ENCODE measurements at regions not wholly inside any gene's neighbourhood (a gene's known extent, or its start where the extent isn't known, plus 50 kb on each side); places are given as distances from the start of the nearest gene placed in this dataset.
A peak's percentile ranks its signal among the peaks of the same experiment; 100 is the strongest.

- no peaks in the 10 kb centered on the region for H3K9me3 Mint-ChIP-seq
- peaks cover 29% of the 10 kb centered on the region for H3K4me1 Mint-ChIP-seq
- no peaks in the 10 kb centered on the region for H3K36me3 Mint-ChIP-seq
- no peaks in the 10 kb centered on the region; the same call in 1 of the 2 replicates for H3K27me3 Mint-ChIP-seq (ENCODE audit: low read depth)
- no peak overlapping the region for H3K4me3 Mint-ChIP-seq
- no peak overlapping the region for H3K27ac Mint-ChIP-seq
- CTCF ChIA-PET: interaction anchor here (1.3 kb wide), 1 partner anchor 29 kb away, joined by 7 read pairs; no protein-coding TSS in a partner anchor
- DNase-seq (ENCODE audit: low spot score) (no peak), ATAC-seq (peak; percentile 47)
- no peak for TF ChIP-seq ZNF317 (CRISPR knock-in tag; IDR thresholded peaks at IDR 0.05; ENCODE audit: borderline replicate concordance, low read depth)
- TF ChIP-seq E2F5 (CRISPR knock-in tag; IDR thresholded peaks at IDR 0.05): no peak
- TF ChIP-seq TEAD1 (CRISPR knock-in tag; IDR thresholded peaks at IDR 0.05): no peak
- no peak for TF ChIP-seq NFYB (CRISPR knock-in tag; conservative IDR thresholded peaks at IDR 0.05; ENCODE audit: low read depth)
- TF ChIP-seq NFE2L1 (CRISPR knock-in tag; IDR thresholded peaks at IDR 0.05): no peak
- no peak for TF ChIP-seq SP1 (CRISPR knock-in tag; conservative IDR thresholded peaks at IDR 0.05)
- no peak for TF ChIP-seq NR2C2 (CRISPR knock-in tag; IDR thresholded peaks at IDR 0.05)
- POLR2A ChIA-PET: no interaction called here
These were observed 295.5 kb downstream of the MAF start for GRCh38 chr16:79305074-79305473.

- H3K4me3 Mint-ChIP-seq: no peak overlapping the region
- no peaks in the 10 kb centered on the region; the same call in 1 of the 2 replicates for H3K27me3 Mint-ChIP-seq (ENCODE audit: low read depth)
- no peak for DNase-seq (ENCODE audit: low spot score)
- ATAC-seq: no peak
- ChIA-PET POLR2A (no interaction called here), CTCF (no interaction called here)
- no peaks in the 10 kb centered on the region for H3K36me3 Mint-ChIP-seq
- H3K4me1 Mint-ChIP-seq: peaks cover 31% of the 10 kb centered on the region
- no peaks in the 10 kb centered on the region for H3K9me3 Mint-ChIP-seq
- TF ChIP-seq ZSCAN18 (CRISPR knock-in tag; IDR thresholded peaks at IDR 0.05) (no peak), ZBTB43 (CRISPR knock-in tag; IDR thresholded peaks at IDR 0.05) (no peak), NFE2L1 (CRISPR knock-in tag; IDR thresholded peaks at IDR 0.05) (no peak), GRHL2 (CRISPR knock-in tag; IDR thresholded peaks at IDR 0.05; ENCODE audit: insufficient replicate concordance, severe bottlenecking) (no peak), ZNF425 (CRISPR knock-in tag; conservative IDR thresholded peaks at IDR 0.05) (no peak), ATF3 (CRISPR knock-in tag; conservative IDR thresholded peaks at IDR 0.05) (no peak), ZNF232 (CRISPR knock-in tag; IDR thresholded peaks at IDR 0.05) (no peak), ESRRA (CRISPR knock-in tag; IDR thresholded peaks at IDR 0.05; ENCODE audit: borderline replicate concordance) (no peak), MLX (CRISPR knock-in tag; IDR thresholded peaks at IDR 0.05) (no peak), ZNF423 (CRISPR knock-in tag; IDR thresholded peaks at IDR 0.05) (no peak), ATF2 (CRISPR knock-in tag; IDR thresholded peaks at IDR 0.05; ENCODE audit: borderline replicate concordance, low read depth) (no peak)
- no peak overlapping the region for H3K27ac Mint-ChIP-seq
These were observed 296.6 kb downstream of the MAF start for GRCh38 chr16:79303959-79304387.
